Limb (tissue), 2 donors: ENCODE measurements at regions not wholly inside any gene's neighbourhood (a gene's known extent, or its start where the extent isn't known, plus 50 kb on each side); places are given as distances from the start of the nearest gene placed in this dataset.

Source experiments
- DNase-seq, 2 donors: peaks; one replicate each; pipeline ENCODE4 v3.0.0-alpha.2; 2016; ENCODE audit errors: extremely low spot score in 2 of 2

DNA sequence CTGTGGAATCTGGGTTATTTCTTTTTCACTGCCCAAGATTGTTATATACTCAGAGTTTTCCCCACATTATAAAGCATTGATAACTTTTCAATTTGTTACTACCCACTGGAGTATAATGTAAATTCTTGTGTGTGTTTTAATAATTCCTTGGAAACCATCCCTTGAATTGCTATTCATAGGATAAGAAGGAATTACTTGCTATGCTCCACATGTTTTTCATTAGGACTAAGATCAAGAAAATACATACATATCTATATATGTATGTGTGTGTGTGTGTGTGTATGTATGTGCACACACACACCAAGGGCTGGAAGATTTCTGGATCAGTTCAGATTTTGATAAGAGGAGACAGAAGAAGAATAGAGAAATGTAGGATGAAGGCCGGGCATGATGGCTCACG, 206.4 kb upstream of the JADE1 start:
- peak in 1 of 2 donors; percentile 65 for DNase-seq

DNA sequence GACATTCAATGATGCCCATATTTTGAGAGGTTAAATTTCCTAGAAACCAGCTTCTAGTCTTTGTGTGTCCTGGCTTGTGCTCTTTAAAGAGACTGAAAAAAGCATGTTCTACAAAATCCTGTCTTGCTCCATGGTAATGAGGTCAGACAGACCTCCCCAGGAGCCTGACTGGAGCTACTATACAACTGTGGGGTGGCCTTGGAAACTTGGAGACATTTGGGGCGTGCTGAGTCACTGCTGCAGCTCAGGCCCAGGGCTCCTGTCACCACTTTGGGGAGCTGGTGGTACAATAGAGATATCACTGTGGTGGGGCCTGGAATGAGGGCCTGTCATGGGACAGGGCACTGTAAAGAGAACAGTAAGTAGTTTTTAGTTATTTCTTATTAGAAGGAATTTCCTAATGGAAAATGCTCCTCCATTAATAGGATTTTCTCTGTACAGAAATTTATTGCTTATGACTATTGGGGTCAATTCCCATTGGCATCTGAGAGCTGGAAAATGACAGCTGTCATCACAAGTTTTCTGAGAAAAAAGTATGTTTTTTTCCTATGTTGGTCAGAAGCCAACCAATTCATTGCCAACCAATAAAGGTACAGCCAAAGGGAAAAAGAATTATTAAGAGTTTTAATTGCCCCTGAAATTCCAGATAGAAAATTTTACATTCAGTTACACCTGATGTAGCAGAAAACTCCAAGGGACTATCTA, 207.4 kb upstream of the JADE1 start:
- DNase-seq: no peak

DNA sequence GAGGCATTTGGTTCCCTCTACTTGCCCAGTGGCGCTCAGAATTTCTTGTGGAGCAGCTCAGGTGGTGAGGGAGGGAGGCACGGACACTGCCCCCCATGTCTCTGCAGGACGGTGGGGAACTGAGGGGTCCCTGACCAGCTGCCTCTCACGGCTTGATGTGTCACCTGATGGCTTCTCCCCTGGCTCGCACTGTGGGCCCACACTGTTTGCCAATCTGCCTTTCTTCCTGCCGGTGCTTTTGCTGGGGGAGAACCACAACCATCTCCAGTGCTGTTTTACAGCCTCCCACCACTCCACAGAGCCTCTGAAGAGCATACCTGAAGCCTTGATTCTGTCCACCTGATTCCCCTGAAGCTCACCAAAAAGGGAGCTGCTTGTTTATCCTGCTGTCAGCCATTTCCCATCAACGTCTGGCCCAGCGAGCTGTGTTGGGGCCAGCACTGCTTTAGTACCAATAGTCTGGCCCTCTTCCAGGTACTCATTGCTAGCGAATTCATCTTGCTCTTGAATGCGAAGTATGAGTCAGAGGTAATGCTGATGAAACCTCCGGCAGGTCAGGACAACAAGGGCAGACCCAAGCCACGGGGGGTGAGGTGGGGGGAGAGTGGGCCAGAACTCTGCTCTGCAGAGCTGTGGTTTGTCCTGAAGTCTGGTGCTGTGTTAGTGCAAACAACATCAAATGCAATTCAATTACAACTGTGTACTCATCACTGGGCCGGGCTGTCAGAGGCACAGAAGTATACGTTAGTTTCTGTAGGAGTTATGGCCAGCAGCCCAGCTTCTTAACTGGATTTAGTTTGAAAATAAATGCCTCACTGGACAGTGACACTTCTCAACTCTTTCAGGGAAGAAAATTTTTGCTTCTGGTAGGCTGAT, 208.3 kb upstream of the JADE1 start:
- peak in 1 of 2 donors; percentile 44 for DNase-seq

DNA sequence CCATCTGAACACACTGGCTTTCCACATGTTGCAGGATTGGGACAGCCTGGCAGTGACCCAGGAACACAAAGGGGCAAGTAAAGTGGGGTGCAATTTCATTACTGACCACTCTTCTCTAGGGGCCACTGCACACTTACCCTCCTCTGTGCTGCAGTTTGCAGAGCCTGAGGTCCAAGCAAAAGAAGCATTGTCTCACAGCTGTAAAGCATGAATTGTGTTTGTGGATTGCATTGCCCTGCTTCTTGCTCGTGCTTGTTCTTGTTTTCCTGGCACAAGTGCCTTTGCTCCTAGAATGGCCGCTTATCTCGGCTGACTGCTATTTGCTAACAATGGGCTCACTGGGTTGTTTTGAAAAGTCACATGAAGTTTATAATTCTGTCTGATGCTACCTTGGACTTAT, 209.1 kb upstream of the JADE1 start:
- DNase-seq: no peak

DNA sequence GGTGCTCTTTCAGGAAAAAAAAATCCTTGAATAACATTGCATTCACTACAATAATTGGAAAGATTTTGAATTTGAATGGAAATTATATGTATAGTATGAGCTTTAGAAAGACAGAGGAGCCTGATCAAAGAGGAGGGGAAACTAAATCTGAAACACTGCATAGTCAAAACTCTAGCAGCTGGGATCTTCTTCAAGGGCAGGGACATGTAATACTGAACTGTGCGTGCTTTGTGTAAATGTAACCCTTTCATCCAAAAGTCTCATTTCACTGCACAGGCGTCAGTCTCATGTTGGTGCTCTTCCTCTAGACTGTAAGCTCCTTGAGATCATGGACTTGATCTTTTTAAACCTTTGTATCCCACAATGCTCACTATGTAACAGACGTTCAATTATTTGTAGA, 212.0 kb upstream of the JADE1 start:
- DNase-seq: no peak

DNA sequence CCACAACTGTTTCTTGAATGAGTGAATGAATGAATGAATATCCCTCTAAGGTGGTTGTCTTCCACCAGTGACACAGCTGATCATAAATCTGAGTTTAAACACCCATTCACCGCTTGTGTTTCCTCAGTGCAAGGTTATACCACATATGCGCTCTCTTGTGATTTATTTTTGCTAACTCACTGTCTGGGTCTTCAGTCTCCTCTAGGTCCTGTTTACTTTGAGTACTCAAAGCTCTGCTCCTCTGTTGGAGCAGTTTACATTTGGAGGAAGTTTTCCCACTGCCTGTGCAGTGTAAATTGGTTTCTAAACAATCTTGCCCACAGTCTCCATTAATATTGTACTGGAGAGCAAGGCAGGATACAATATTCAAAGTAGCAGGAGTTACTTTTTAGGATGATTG, 212.6 kb upstream of the JADE1 start:
- DNase-seq: no peak

DNA sequence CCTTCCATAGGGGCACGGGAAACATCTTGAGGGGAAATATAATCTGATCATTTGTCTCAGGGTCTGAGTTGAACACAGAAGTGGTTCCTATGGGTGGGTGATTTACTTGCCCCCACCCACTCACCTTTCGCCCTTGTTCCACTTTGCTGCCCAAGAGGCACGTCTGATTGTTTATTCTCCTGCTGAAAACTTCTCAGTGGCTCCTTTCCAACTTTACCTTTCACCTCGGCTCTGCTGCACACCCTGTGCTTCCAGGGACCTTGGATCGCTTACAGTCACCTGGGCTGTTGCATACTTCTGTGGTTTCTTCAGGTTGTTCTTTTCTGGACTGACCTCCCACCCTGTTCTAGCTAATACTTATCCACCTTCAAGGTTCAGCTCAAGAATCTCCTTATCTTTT, 213.4 kb upstream of the JADE1 start:
- no peak for DNase-seq

DNA sequence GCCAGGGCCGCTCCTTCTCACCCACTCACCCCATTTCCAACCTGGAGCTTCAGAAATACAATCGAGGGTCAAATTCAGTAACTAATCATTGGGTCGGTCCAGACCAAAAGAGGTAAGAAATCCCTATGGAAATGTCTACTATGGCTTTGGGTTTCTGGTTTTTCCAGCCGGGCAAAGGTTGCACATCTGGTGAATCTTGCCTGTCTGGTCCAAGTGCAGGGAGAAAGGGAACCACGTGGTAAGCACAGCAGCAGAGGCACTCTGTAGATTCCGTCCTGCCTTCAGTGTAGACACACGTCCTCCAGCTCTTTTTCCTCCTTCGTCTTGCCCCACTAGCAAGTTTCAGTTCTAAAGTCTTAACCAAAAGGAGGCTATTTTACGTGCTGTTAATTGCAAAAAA, 218.0 kb upstream of the JADE1 start:
- no peak for DNase-seq

DNA sequence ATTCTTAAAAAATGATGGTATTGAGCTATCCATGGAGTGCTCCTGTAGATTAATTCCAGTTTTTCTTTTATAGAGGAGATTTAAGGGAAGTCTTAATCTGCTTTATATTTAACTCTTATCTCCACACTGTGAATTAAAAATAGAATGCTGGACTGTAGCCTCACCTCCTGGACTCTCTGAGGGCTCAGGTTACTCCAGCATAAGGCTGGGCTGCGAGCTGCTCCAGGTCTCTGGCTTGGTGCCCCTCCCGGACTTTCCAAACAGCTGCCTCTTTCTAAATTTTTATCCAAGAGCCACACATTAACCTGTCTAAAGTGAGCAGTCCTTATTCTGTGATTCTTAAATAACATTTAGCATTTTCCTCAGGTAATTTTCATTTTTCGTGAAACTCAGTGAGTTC, 218.7 kb upstream of the JADE1 start:
- DNase-seq: peak in 1 of 2 donors; percentile 27

DNA sequence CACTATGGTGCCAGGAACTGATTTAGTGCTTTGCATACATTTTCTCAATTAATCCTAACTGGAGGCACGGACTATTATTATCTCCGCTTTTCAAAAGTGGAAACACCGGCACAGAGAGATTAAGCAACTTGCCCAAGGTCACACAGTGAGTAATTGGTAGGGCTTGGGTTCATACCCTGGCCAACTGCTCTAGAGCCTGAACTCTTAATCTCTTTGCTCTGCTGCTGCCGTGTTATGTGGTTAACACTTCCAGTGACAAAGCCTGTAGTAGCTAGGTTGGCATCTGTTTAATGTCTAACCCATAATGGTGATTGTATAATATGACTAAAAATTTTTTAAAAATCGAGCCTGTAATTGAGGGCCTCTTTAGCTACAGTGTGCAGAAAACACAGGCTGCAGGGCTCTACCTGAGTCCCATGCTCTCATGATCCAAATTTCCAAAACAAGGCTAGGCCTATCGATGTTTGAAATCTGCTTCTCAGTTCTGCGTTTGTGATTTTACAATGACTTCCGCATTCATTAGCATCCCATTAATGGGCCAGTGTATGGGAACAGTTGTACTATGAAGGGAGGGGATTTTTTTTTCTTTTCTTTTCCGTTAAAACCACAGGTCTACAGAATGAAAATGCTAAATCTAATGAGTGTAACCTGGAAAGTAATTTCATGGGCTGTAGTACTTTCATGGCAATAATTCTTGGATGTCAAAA, 219.3 kb upstream of the JADE1 start:
- DNase-seq: no peak

DNA sequence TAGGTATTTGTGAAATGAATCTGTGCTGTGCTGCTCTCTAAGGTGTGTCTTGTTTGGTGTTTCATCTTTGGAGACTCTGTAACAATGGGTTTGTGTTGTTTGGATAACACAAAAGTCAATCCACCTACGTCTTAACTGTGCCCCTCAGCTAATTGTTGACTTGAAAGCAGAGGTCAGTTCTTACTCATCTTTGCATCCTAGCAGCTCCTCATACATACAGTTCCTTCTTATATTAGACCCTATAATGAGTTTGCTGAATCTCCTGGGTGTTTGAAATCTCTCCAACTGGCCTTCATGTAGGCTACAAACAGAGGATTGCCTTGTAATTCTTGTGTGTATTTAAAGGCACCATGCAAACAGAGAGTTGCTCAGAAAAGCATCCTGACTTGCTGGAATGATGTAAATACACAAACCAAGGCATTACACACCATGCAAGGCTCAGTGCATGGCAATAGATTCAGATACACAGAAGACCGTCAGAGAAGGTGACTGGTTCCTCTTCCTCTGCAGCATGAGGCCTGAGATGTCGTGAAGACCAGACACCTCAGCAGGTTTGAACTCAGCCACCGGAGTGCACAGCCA, 220.0 kb upstream of the JADE1 start:
- DNase-seq: no peak

DNA sequence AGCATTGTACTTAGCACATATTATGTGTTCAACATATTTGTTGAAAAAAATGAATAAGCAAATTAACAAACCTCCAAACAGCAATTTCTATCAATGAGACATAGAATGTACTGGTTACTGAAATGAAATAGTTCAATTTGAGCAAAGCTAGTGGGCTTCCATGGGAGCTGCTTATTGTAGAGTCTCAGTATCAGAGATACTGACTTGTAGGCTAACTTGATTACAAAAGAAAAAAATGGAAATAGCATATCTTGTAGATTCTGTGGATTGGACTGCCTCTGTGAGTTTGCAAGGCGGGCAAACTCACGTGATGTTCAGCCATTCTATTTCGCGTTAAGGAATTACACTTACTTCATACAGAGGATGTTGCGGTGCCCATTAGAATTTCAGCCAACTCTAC, 222.1 kb upstream of the JADE1 start:
- no peak for DNase-seq

DNA sequence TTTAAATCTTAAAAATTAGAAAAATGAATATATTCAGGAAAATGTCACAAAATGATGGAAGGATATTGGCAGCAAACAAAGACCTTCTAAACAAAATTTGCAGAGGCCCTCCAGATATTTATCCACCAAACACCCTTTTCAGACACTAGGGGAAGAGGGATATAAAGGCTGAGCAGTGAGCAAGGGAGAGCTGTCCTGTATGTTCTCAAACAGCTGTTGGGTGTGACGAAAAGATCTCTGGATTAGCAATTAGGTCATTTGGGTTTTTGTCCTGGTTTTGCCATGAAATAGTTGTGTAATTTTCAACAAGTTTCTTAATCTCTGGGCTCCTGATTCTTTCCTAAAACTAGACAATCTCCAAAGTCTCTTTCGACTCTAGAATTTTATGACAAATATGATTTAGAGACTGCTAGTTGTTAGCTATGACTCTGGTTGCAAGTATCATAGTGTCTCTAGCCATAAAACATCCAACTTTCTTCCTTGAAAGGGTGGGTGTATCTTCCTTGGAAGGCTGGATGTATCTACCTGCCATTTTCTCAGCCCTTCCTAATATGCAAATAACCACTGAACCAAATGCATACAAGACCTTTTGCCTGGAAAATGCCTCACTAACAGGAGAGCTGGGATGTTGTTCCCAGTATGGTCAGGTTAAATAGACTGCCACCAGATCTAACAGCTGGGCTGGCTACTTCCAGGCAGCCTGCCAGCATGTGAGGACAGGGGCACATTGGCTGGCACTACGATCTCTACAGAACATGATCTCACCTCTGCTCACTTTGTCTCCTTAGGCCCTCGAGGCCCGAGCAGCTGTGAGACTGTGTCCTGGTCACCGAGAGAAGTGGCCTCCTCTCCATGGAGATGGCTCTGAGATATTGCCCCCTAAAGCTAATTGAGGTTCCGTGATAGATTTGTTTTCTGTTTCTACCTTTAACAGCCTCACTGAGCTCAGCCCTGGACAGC, 225.5 kb upstream of the JADE1 start:
- no peak for DNase-seq

DNA sequence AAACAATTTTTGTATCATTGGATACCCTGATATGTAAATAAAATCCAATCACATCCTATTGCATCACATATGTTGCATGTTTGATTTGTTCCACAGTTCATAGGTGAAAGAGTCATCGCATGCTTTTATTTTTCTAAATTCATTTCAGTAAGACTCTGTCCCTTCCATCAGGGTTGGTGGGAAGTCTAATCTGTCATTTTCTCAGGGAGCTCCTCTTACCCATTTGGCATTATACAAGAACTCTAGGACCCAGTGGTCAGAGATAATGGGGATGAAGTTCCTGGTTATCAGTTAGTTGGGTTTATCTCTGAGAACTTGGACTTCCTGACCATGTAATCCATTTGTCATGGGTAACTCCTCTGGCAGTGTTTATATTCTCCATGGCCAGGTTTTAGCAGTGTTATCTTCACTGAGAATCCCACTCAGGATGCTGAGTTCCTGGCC, 227.1 kb upstream of the JADE1 start:
- no peak for DNase-seq

DNA sequence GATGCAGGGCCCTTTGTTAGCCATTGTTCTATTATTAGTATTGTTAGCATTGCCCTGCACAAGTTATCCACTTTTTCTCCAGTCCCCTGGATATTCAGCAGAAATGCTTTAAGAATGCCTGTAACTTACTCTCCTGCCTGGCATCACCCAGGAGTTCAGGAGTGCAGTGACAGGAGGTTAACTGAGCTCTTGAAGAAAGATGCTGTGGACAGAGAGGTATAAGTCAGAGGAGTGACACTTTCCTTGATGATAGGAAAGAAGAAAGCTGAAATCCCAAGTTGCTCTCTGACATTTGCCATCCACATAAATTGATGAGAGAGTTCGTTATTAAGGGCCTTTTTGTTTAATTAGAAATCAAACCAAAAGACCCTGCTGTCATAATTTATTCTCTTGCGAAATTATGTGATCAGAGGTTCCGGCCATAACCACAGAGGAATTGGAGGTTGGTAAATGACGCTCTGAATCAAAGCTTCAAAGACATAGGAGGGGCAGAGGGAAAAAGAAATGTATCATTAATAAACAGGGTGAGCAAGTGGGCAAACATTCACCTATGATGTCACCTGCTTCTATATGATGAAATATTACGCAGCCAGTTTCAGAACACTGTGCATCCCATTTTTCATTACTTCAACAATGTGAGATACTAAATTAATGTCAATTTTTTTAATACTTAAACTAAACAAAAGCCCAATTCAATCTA, 230.2 kb upstream of the JADE1 start:
- no peak for DNase-seq

DNA sequence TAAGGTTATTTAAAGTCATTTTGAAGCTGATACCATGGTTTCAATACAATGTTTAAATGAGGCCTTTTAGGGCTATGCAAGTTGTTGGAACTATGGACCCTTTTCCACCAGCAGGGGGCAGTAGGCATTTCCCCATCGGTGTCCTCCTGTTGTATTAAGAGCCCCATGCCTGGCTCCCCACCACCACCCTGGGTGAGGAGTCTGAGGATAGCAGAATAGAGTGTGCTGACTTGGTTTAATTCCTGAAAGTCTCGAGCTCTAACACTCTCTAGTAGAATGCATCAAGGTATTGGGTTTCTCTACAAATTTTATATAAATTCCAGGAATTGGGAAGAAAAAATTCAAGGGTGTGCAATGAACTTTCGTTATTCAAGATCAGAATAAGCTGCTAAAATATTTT, 234.8 kb upstream of the JADE1 start:
- DNase-seq: no peak

DNA sequence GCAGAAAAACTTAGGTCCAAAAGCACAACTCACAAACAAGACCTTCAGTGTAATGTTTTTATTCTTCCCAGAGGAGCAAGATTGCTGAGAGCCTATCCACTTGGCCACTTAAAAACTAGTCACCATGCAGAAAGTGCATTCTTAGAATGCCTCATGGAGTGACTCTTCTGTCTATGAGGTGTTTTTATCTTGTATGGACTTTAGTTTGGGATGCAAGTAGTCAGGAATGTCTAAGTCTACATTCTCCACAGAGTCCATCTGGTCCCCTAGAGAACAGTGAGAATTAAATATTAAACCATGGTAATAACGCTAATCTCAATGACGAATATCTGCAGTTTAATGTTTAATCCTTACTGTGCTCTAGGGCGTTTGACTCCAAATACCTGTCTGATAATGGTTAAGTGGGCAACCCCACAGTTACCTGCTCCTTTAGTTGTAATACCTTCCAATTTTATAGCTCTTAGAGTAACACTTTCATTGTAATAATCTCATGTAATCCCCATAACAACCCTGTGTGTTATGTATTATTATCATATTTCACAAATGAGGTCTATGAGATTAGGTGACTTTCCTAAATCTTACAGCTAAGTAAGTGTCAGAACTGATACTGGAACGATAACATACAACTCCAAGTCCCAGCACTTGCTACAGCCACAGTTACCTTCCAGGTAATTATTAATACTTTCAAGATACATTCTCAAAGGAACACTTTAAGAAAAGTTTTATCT, 235.6 kb upstream of the JADE1 start:
- no peak for DNase-seq

DNA sequence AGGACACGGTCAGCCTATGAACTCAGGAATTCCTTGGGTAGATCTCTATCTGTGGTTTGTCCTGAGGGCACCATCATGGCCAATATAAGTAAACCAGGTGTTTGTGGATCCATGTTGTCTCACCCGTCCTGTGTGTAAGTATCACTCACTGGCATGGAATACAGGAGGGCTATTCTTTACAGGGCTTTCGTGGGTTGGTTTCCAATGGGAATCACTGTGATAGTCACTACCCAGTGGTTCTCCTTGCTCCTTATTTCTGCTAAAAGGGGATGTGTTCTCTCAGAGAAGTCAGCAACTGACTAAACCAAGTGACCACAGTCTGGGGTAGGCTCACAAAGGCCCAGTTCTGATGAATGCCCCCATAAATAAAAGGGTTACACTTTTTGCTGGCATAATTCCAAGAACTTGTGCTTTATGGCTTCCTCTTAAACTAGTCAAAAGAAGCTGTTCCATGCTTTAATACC, 236.7 kb upstream of the JADE1 start:
- DNase-seq: no peak

DNA sequence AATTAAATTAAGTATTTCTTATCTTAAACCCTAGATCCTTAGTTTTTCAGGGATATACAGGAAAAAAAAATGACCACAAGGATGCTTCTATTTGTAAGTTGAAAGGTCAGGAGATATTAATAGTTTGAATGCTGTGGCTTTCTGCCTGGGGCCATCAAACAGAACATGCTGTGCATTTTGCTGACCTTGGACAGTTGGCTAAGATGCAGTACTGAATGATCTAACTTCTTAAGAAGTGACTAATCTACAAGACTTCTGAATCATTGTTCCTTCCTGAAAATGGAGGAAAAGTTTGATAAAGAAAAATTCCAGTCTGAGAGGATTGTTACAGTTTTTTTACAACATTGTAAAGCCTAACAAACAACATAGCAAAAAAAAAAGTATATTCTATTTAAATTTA, 237.8 kb upstream of the JADE1 start:
- no peak for DNase-seq
